NCI-H2107 treated with DMSO at 0.1 percent for 48 hours (cell line): ENCODE measurements at regions not wholly inside any gene's neighbourhood (a gene's known extent, or its start where the extent isn't known, plus 50 kb on each side); places are given as distances from the start of the nearest gene placed in this dataset.

Experiments used
- DNase-seq: peaks from one replicate; lab custom pipeline; 2025; ENCODE audit not compliant: unreplicated experiment; lab: John Stamatoyannopoulos, UW

- DNase-seq: no peak
These were observed 160.2 kb downstream of the FAM170A start for GRCh38 chr5:119789406-119790117.

GRCh38 chr5:119792161-119792799 lies 162.9 kb downstream of the FAM170A start:
- no peak for DNase-seq

GRCh38 chr5:119795768-119796167 lies 166.4 kb downstream of the FAM170A start:
- DNase-seq: no peak

GRCh38 chr5:119801570-119801969 lies 172.2 kb downstream of the FAM170A start:
- DNase-seq: no peak

GRCh38 chr5:119808024-119808423 lies 178.7 kb downstream of the FAM170A start:
- DNase-seq: no peak

- DNase-seq: no peak
These were observed 179.1 kb downstream of the FAM170A start for GRCh38 chr5:119808474-119808873.

- DNase-seq: no peak
These were observed 180.9 kb downstream of the FAM170A start for GRCh38 chr5:119810217-119810616.

DNA sequence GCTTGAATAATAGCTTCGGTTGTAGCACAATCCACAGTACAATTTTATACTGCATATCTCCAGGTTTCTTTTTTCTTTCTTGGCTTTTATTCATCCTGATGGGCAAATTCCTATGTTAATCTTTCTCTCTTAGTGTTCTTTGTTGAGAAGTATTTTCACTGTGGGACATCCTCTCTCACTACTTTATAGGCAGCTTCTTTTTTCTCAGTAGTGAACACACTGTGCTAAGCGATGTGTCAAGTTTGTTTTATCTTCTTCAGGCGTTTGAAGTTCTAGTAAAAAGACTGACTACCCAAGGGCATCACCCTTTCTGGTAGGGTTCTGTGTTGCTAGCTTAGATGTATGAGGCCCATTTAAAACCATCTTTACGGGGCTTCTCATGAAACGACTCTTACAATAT lies 182.1 kb downstream of the FAM170A start:
- DNase-seq: no peak

GRCh38 chr5:119814655-119815054 lies 185.3 kb downstream of the FAM170A start:
- no peak for DNase-seq

DNA sequence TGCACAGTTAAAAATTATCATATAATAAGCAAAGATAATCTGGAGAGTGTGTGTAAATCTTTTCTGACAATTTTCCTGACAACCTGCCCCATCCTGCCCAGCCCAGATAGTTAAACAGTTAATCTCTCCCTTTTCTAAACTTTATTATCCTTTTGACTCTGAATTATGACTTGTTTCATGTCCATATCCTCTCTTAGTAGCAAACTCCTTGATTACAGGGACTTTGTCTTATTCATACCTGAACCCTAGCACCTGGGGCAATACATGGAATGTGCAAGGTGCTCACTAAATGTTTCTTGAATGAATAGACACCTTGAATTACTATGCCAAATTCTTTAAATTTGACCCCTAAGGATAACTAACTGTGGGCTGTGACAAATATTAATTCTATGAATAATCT lies 186.7 kb downstream of the FAM170A start:
- DNase-seq: no peak

DNA sequence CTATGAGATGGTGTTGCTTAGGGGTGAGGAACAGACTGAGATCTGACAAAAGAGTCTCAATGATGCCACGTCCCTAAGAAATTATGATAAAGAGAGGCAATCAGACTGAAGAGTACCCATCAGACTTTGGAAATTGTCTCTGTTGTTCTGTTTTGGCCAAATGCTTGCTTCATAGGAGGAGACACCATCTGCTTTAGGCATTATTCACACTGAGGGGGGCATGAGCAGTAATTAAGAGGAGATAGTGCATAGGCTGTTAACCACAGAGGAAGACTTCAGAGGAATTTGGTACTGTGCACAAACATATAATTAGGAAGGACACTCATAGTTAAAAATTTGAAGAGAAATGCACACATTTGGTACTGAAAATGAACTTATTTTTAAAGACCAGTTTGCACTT lies 190.7 kb downstream of the FAM170A start:
- DNase-seq: no peak

- no peak for DNase-seq
These were observed 191.2 kb downstream of the FAM170A start for GRCh38 chr5:119820608-119821007.

DNA sequence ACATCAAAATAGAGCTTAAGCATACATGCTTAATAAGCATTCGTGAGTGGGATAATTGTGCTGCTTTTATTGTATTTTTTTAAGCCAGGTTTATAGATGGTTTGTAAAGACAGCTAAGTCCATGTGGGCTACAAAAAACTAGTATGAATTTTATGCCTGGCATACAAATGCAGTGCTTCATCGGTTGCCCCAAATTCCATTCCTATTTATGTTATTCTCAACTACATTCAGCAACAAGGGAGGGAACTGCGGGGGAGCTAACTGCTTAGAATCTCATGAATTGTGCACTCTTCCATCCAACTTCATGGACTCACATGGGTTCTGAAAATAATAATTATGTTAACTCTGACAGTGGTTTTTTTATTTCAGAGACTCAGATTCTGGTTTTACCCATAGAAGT lies 199.2 kb downstream of the FAM170A start:
- no peak for DNase-seq

DNA sequence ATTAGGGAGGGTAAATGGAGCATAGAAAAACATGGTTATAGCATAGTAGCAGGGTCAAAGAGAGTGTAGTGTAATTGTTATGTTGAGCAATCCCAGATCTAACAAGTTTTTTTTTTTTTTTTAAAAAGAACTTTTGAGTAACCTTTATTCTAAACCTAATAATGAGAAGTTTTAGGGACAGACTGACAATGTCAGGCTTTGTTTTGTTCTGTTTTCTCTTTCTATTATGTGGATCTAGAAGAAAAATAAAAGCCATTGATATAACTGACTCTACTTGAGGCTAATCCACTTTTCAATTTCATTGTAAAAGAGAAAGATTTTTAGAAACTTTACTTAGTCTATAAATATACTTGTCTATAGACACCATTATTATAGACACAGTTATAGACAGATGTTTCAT lies 200.0 kb downstream of the FAM170A start:
- DNase-seq: no peak

DNA sequence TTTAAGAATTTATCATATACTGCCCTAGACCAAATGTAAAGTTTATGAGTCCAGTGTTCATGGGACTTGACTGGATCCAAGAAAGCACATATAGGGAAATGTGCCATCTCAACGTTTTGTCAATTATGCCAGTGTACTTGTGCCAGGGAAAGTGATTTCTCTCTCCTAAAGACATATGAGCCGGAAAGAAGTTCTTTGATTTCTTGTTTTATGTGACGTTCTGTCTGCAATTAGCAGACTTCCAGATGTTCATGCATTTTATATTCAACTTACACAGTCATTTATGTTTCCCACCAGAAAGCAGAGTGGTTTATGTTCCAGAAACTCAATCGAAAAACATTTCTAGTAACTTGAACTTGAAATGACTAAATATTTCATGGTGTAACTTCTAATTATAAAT lies 203.8 kb downstream of the FAM170A start:
- DNase-seq: no peak

DNA sequence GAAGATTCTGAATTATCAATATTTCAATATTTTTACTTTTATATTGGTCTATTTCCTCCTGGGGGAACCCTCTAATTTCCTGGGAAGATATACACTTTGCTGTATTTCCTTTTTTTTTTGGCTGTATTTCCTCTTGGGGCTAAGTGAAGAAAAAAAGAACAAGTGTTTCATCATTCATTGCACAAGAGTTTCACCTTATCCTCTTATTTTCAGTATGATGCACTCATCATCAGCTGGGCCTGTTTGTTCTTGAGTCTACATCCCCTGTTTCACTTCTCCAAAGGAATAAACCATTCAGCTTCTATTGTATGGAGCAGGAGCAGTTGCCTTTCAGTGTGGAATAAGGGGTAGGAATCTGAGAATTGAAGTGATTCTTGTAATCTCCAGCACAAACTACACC lies 210.8 kb downstream of the FAM170A start:
- DNase-seq: no peak

- no peak for DNase-seq
These were observed 222.8 kb downstream of the FAM170A start for GRCh38 chr5:119852140-119852539.

GRCh38 chr5:119860463-119860862 lies 231.1 kb downstream of the FAM170A start:
- no peak for DNase-seq

GRCh38 chr5:119862619-119863018 lies 233.3 kb downstream of the FAM170A start:
- DNase-seq: no peak

- DNase-seq: no peak
These were observed 234.9 kb downstream of the FAM170A start for GRCh38 chr5:119864286-119864685.

DNA sequence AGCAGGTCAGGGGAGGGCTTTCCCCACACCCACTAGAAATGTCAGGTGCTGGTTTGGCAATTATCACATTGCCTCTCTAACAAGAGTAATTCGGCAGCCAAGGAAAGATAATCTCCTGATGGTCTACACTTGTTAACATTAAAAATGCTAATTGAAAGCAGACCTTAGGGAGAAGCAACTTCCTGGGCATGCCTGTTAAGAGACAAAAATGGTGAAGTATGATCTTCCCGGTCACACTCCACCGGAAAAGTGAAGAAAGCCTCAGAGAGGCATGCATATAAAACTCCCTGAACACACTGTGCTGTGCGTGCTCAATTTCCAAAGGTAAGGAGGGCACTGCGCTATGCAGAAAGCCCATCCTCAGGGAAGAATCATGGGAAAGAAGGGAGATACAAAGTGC lies 244.3 kb downstream of the FAM170A start:
- DNase-seq: no peak

GRCh38 chr5:119876522-119876921 lies 247.2 kb downstream of the FAM170A start:
- no peak for DNase-seq

- no peak for DNase-seq
These were observed 249.4 kb downstream of the FAM170A start for GRCh38 chr5:119878712-119879111.
